H7 (cell line): ENCODE measurements at regions not wholly inside any gene's neighbourhood (a gene's known extent, or its start where the extent isn't known, plus 50 kb on each side); places are given as distances from the start of the nearest gene placed in this dataset.

Experiments
- DNase-seq: peaks from one replicate; pipeline ENCODE4 v3.0.0; 2012
- H3K27me3 ChIP-seq: 2 replicates; pipeline ENCODE4 v1.6.0; 2011; ENCODE audit warnings: mild to moderate bottlenecking, low read length; ENCODE audit not compliant: control insufficient read depth, insufficient read depth
- H3K36me3 ChIP-seq: replicated peaks from 2 replicates; pipeline ENCODE4 v1.5.1; 2011; ENCODE audit warnings: low read length; ENCODE audit not compliant: control insufficient read depth, insufficient read depth
- H3K4me3 ChIP-seq: 2 replicates; pipeline ENCODE4 v1.5.1; 2011; ENCODE audit warnings: low read depth, mild to moderate bottlenecking, control low read depth, low read length, moderate library complexity; ENCODE audit not compliant: insufficient read depth

GRCh38 chr10:114771157-114771556, 50.4 kb upstream of the FHIP2A start:
- Histone ChIP-seq H3K27me3 (peaks cover 16% of the 10 kb centered on the region), H3K4me3 (no peak overlapping the region), H3K36me3 (no peaks in the 10 kb centered on the region)
- DNase-seq: no peak

DNA sequence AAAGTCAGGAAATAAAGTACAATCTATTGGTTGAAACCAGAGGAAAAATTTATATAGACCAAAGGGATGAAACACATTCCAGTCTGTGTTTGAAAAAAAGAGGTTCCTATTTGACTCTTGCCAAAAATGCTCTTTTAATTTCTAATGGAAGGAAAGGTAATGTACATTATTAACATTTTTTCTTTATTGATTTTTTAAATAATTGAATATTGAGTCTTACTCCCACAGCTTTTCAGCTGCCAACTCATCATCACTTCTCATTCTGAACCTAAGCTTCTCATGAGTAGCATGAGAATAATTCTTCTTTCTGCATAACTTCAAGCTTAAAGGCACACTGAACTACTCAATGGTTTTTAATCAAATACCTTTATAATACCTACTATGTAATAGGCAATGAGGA, 49.8 kb upstream of the FHIP2A start:
- Histone ChIP-seq H3K36me3 (no peaks in the 10 kb centered on the region), H3K27me3 (peaks cover 12% of the 10 kb centered on the region), H3K4me3 (no peak overlapping the region)
- DNase-seq: no peak
